PC-9 (cell line): ENCODE measurements at regions not wholly inside any gene's neighbourhood (a gene's known extent, or its start where the extent isn't known, plus 50 kb on each side); places are given as distances from the start of the nearest gene placed in this dataset.

ENCODE experiments used
- EZH2 ChIP-seq: fragments of 200-600 bp; sonication (generic); IDR thresholded peaks from 2 replicates; pipeline ENCODE4 v1.8.0; 2017; ENCODE audit warnings: antibody characterized with exemption, low read depth
- TF ChIP-seq, protein P1 (sequence below): fragments of 200-600 bp; sonication (generic); conservative IDR thresholded peaks from 2 replicates; pipeline ENCODE4 v1.6.1; 2017; ENCODE audit warnings: mixed run types, antibody characterized with exemption, mild to moderate bottlenecking, moderate library complexity

DNA sequence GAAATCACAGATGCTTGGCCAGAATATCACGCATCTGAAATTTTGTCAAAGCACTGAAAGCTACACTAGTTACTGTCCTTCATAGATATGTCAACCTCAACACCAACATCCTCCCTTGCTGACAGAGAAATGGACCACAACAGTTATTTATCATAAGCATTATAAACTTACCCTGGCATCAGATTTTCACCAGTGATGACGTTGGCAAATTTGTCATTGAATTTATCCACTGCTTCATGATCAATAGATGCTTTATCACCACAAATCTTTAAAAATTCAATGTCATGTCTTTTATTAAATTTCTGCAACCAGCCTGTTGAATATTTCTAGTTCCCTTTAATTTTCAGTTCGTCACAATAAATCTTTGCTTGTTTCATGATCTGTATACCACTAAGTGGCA is 205.7 kb downstream of the GJA1 start:
- TF ChIP-seq, protein P1, sequence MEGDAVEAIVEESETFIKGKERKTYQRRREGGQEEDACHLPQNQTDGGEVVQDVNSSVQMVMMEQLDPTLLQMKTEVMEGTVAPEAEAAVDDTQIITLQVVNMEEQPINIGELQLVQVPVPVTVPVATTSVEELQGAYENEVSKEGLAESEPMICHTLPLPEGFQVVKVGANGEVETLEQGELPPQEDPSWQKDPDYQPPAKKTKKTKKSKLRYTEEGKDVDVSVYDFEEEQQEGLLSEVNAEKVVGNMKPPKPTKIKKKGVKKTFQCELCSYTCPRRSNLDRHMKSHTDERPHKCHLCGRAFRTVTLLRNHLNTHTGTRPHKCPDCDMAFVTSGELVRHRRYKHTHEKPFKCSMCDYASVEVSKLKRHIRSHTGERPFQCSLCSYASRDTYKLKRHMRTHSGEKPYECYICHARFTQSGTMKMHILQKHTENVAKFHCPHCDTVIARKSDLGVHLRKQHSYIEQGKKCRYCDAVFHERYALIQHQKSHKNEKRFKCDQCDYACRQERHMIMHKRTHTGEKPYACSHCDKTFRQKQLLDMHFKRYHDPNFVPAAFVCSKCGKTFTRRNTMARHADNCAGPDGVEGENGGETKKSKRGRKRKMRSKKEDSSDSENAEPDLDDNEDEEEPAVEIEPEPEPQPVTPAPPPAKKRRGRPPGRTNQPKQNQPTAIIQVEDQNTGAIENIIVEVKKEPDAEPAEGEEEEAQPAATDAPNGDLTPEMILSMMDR: no peak
- TF ChIP-seq EZH2: no peak
